GM12891 (cell line): ENCODE measurements at regions not wholly inside any gene's neighbourhood (a gene's known extent, or its start where the extent isn't known, plus 50 kb on each side); places are given as distances from the start of the nearest gene placed in this dataset.

Source experiments
- POLR2A ChIP-seq: IDR thresholded peaks from 2 replicates; pipeline ENCODE4 v1.6.1; 2011; ENCODE audit warnings: low read depth, low read length, control low read depth
- POLR2AphosphoS5 ChIP-seq: IDR thresholded peaks from 2 replicates; pipeline ENCODE4 v1.6.1; 2011; ENCODE audit warnings: low read depth, low read length, control low read depth
- TAF1 ChIP-seq: IDR thresholded peaks from 2 replicates; pipeline ENCODE4 v1.6.1; 2011; ENCODE audit warnings: low read depth, low read length, control low read depth

DNA sequence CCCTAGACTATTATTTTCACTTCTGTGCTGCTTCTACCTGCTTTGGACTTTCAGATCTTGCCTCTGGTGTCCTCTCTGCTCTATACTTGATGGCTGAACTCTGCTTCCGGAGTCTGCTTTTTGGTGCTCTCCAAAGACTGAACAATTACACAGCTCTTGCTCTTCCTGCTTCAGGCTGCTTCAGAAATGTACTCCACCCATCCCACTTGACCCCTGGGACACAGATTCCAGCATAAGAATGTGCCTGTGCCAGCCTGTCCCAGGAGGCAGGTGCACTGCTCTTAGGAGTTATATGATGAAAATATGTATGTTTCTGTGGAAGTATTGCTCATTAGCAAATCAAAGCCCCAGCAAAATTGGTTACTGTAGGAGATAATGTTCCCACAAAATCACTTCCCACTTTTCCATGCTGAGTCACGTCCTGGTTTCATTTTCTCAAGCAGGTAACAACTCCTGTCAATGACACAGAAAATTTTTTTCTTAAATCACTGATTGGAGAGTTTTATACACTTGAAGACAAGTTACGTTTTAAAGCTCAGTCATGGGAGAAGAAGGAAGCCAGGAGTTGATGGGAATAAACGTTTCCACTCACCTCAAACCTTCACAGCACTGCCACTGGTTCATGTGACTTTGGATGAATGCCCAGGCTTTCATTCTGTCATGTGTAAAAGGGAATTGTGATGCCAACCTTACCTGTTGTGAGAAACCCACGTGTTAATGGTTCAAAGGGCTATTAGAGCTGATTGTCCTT lies 239.4 kb upstream of the ZPLD1 start:
- TF ChIP-seq POLR2A (no peak), TAF1 (no peak), POLR2AphosphoS5 (no peak)
